Smooth muscle cell (in vitro differentiated cells): ENCODE measurements at regions not wholly inside any gene's neighbourhood (a gene's known extent, or its start where the extent isn't known, plus 50 kb on each side); places are given as distances from the start of the nearest gene placed in this dataset.

Experiments used
- DNase-seq: peaks from one replicate; lab custom pipeline; 2025; ENCODE audit not compliant: unreplicated experiment; lab: John Stamatoyannopoulos, UW
- H2AFZ ChIP-seq: fragments of 200-600 bp; sonication (generic); 2 replicates; pipeline ENCODE4 v1.6.0; 2016; ENCODE audit warnings: antibody characterized with exemption, low read depth, mild to moderate bottlenecking
- H3F3A ChIP-seq: fragments of 200-600 bp; sonication (generic); 2 replicates; pipeline ENCODE4 v1.6.0; 2017; ENCODE audit warnings: antibody characterized with exemption, low read depth
- H3K27ac ChIP-seq: fragments of 200-600 bp; sonication (generic); 2 replicates; pipeline ENCODE4 v1.5.1; 2016; ENCODE audit warnings: low read depth, mild to moderate bottlenecking
- H3K27me3 ChIP-seq: fragments of 200-600 bp; sonication (generic); 2 replicates; pipeline ENCODE4 v1.6.1; 2016; ENCODE audit warnings: low read depth, mild to moderate bottlenecking
- H3K36me3 ChIP-seq: fragments of 200-600 bp; sonication (generic); 2 replicates; pipeline ENCODE4 v1.5.1; 2016; ENCODE audit warnings: low read depth
- H3K4me1 ChIP-seq: fragments of 200-600 bp; sonication (generic); 2 replicates; pipeline ENCODE4 v1.5.1; 2016; ENCODE audit warnings: low read depth
- H3K4me2 ChIP-seq: fragments of 200-600 bp; sonication (generic); 2 replicates; pipeline ENCODE4 v1.6.0; 2016; ENCODE audit warnings: mild to moderate bottlenecking
- H3K4me3 ChIP-seq: fragments of 200-600 bp; sonication (generic); 2 replicates; pipeline ENCODE4 v1.5.1; 2016; ENCODE audit warnings: mild to moderate bottlenecking
- H3K79me2 ChIP-seq: fragments of 200-600 bp; sonication (generic); 2 replicates; pipeline ENCODE4 v1.6.0; 2016; ENCODE audit warnings: low read depth, mild to moderate bottlenecking
- H3K9ac ChIP-seq: fragments of 200-600 bp; sonication (generic); 2 replicates; pipeline ENCODE4 v1.6.0; 2016; ENCODE audit warnings: low read depth
- H3K9me3 ChIP-seq: fragments of 200-600 bp; sonication (generic); replicated peaks from 2 replicates; pipeline ENCODE4 v1.5.1; 2016; ENCODE audit warnings: low read depth
- H4K20me1 ChIP-seq: fragments of 200-600 bp; sonication (generic); 2 replicates; pipeline ENCODE4 v1.6.0; 2016; ENCODE audit warnings: low read depth
- WGBS: methylation state at CpG from one replicate; pipeline ENCODE4 v1.1.7; 2016; ENCODE audit warnings: low lambda C conversion rate; 5-methylcytosine and 5-hydroxymethylcytosine counted together
- TF ChIP-seq, protein P1 (sequence below): fragments of 200-600 bp; sonication (generic); IDR thresholded peaks from 2 replicates; pipeline ENCODE4 v1.5.1; 2017; ENCODE audit warnings: borderline replicate concordance, mild to moderate bottlenecking, antibody characterized with exemption; ENCODE audit not compliant: insufficient read depth, poor library complexity, severe bottlenecking

GRCh38 chr9:28934111-28934510 lies 1360.8 kb upstream of the C9orf72 start:
- no peaks in the 10 kb centered on the region for H4K20me1 ChIP-seq
- H3K79me2 ChIP-seq = no peaks in the 10 kb centered on the region
- H3F3A ChIP-seq = no peaks in the 10 kb centered on the region
- no peak overlapping the region for H3K4me2 ChIP-seq
- H3K27ac ChIP-seq = no peak overlapping the region
- H3K9me3 ChIP-seq = no peaks in the 10 kb centered on the region
- no peak overlapping the region for H2AFZ ChIP-seq
- no peaks in the 10 kb centered on the region for H3K4me1 ChIP-seq
- H3K4me3 ChIP-seq = no peak overlapping the region
- no peaks in the 10 kb centered on the region for H3K27me3 ChIP-seq
- H3K9ac ChIP-seq = no peak overlapping the region
- H3K36me3 ChIP-seq = no peaks in the 10 kb centered on the region
- no peak for DNase-seq
- TF ChIP-seq, protein P1, sequence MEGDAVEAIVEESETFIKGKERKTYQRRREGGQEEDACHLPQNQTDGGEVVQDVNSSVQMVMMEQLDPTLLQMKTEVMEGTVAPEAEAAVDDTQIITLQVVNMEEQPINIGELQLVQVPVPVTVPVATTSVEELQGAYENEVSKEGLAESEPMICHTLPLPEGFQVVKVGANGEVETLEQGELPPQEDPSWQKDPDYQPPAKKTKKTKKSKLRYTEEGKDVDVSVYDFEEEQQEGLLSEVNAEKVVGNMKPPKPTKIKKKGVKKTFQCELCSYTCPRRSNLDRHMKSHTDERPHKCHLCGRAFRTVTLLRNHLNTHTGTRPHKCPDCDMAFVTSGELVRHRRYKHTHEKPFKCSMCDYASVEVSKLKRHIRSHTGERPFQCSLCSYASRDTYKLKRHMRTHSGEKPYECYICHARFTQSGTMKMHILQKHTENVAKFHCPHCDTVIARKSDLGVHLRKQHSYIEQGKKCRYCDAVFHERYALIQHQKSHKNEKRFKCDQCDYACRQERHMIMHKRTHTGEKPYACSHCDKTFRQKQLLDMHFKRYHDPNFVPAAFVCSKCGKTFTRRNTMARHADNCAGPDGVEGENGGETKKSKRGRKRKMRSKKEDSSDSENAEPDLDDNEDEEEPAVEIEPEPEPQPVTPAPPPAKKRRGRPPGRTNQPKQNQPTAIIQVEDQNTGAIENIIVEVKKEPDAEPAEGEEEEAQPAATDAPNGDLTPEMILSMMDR = no peak

- no peaks in the 10 kb centered on the region for H3F3A ChIP-seq
- no peaks in the 10 kb centered on the region for H3K4me1 ChIP-seq
- H3K27me3 ChIP-seq = no peaks in the 10 kb centered on the region
- H2AFZ ChIP-seq = no peak overlapping the region
- no peak overlapping the region for H3K27ac ChIP-seq
- no peak for DNase-seq
- TF ChIP-seq, protein P1 = no peak
- 36% methylated on average over 3 of the region's 3 CpGs for WGBS
- H3K9me3 ChIP-seq = no peaks in the 10 kb centered on the region
- H3K79me2 ChIP-seq = peaks cover 3% of the 10 kb centered on the region
- H3K9ac ChIP-seq = no peak overlapping the region
- H3K4me2 ChIP-seq = no peak overlapping the region
- no peaks in the 10 kb centered on the region for H3K36me3 ChIP-seq
- no peak overlapping the region for H3K4me3 ChIP-seq
- no peaks in the 10 kb centered on the region for H4K20me1 ChIP-seq
Observed at GRCh38 chr9:28938981-28939380, 1365.7 kb upstream of the C9orf72 start.

GRCh38 chr9:28941856-28942255 lies 1368.6 kb upstream of the C9orf72 start:
- H3K36me3 ChIP-seq = no peaks in the 10 kb centered on the region
- no peak overlapping the region for H3K9ac ChIP-seq
- H3K27ac ChIP-seq = no peak overlapping the region
- H2AFZ ChIP-seq = no peak overlapping the region
- WGBS = 48% methylated on average over 2 of the region's 2 CpGs
- no peaks in the 10 kb centered on the region for H3F3A ChIP-seq
- no peaks in the 10 kb centered on the region for H3K27me3 ChIP-seq
- no peak overlapping the region for H3K4me2 ChIP-seq
- DNase-seq = no peak
- H3K9me3 ChIP-seq = no peaks in the 10 kb centered on the region
- no peak overlapping the region for H3K4me3 ChIP-seq
- H4K20me1 ChIP-seq = no peaks in the 10 kb centered on the region
- TF ChIP-seq, protein P1 = no peak
- no peaks in the 10 kb centered on the region for H3K4me1 ChIP-seq
- H3K79me2 ChIP-seq = peaks cover 3% of the 10 kb centered on the region

DNA sequence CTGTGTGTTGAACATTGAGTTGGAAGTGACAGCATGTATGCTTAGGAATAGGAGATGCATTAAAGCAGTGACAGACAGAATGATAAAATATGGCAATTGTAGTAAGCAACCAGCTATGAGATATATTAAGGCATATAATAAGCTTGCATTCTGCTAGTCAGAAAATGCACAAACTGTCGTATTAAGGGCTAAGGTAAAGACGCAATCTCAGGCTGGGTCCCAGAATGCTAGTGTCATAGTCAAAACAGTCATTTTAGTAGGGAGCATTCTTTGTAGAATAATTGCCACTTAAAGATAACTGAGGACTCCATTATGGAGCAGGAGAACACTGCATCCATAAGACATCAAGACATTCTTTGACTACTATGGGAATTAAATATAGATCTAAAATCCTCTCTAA lies 1369.7 kb upstream of the C9orf72 start:
- no peaks in the 10 kb centered on the region for H3K4me1 ChIP-seq
- H3F3A ChIP-seq = no peaks in the 10 kb centered on the region
- 100% methylated on average over 2 of the region's 2 CpGs for WGBS
- no peak overlapping the region for H3K4me3 ChIP-seq
- DNase-seq = no peak
- no peak overlapping the region for H3K4me2 ChIP-seq
- H3K36me3 ChIP-seq = no peaks in the 10 kb centered on the region
- no peaks in the 10 kb centered on the region for H4K20me1 ChIP-seq
- H2AFZ ChIP-seq = no peak overlapping the region
- no peak overlapping the region for H3K27ac ChIP-seq
- TF ChIP-seq, protein P1 = no peak
- H3K79me2 ChIP-seq = peaks cover 4% of the 10 kb centered on the region
- H3K27me3 ChIP-seq = no peaks in the 10 kb centered on the region
- no peaks in the 10 kb centered on the region for H3K9me3 ChIP-seq
- no peak overlapping the region for H3K9ac ChIP-seq
